ENCODE measurements at regions not wholly inside any gene's neighbourhood (a gene's known extent, or its start where the extent isn't known, plus 50 kb on each side); places are given as distances from the start of the nearest gene placed in this dataset.

DNA sequence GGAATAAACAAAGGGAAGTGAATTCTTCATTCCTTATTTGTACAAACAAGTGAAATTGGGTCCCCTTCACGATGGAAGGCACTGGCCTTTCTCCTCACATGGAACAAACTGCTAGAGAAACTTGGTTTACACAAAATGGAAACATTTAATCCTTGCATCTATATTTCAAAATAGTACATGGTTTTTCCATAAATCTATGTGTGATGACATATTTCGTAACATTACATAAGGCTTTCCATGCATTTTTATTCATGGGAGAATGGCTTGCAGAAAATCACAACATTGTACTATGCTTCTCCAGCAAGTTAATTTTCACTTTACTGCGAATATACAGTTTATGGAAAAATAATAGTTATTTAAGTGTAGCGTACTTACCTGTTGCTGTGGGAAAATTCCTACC lies 81.0 kb upstream of the CDIN1 start:
- TF ChIP-seq POLR2AphosphoS5 (IDR thresholded peaks at IDR 0.05; ENCODE audit: low read depth, low read length) (no peak), TAF1 (IDR thresholded peaks at IDR 0.05; ENCODE audit: borderline replicate concordance, insufficient read depth, low read length) (no peak)
